Superior temporal gyrus (tissue), 1 donor: ENCODE measurements at regions not wholly inside any gene's neighbourhood (a gene's known extent, or its start where the extent isn't known, plus 50 kb on each side); places are given as distances from the start of the nearest gene placed in this dataset.
"Not testable (repeated sequence)": the region's sequence is repeated elsewhere in the genome, so short reads cannot be mapped to it uniquely, and the experiment has no call there.

Source experiments
- DNase-seq: peaks from one replicate; pipeline ENCODE4 v3.0.0-alpha.2; 2016; ENCODE audit errors: extremely low spot score

DNA sequence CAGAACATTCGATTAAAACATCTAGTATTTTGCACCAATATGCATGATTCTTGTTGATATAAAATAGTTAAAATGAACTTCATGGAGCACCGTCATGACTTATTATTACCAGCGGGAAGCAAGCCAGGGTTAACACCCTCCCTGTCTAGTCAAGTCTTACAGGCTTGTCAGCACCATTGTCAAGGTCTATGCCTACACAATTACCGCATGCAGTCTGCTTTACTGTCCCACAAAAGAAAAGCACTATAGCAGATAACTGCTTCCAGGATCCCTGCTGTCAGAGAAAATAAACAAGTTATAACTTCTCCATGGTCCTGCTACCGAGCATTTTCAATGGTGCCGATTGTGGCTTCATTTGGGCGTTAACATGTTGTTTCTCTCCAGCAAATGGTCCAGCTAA lies 968.0 kb upstream of the FAM98A start:
- DNase-seq = no peak

DNA sequence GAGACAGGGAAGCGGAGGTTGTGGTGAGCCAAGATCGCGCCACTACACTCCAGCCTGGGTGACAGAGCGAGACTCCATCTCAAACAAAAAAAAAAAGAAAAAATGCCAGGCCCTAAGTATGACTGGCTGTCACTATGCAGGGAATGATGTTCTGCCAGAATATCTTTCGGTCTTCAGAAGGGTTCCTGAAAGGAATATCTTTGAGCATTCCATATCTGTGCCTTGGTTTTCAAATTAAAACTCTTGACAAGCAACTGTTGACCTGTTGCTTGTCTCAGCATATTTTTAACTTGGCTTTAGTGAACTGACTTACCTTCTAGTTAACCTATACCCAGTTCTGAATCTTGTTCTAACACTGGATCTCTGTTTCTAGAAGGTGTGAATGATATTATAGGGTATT lies 953.2 kb upstream of the FAM98A start:
- no peak for DNase-seq

DNA sequence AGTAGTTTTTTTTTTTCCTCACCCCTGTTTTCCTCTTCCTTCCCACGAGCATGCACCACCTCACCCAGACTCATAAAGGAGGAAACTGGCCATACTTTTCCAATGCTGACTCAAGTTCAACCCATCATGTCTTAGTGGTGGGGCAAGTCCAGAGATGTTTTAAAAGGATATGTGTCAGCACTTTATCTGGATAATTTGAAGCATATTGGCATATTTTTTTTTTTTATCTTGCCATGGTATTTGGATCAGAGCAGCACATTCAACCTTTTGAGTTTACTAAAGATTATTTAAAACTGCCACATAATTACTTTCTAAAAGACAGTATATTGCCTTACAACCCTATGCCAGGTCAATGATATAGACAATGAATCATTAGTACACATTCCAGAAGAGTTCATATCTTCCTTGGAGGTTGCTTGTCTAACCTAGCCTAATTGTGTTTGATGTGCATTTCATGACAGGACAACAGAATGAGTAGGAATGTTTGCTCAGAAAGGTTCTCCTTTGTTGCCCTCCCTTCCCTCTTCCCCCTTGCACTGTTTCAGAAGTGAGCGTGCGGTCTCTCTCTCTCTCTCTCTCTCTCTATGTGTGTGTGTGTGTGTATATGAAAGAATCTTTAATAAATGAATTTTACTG lies 950.7 kb upstream of the FAM98A start:
- no peak for DNase-seq

DNA sequence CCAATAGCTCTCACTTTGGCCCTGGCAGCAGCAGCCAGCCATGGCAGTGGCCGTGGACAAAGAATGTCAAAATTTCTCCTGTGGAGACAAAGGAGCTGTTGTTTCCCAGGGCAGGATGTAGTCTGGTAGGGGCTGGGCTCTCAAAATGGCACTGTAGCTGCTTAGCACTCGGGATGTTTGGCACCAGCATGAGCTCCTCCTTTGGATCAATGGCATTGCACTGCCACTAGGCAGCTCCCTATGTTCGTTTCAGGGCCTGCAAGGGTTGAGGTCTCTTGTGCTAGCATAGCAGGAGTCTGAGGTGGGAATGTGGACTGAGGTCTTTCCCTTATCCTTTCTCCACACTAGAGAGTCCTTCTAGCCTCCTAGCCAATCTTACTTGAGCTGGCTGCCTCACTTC lies 948.8 kb upstream of the FAM98A start:
- DNase-seq = no peak

DNA sequence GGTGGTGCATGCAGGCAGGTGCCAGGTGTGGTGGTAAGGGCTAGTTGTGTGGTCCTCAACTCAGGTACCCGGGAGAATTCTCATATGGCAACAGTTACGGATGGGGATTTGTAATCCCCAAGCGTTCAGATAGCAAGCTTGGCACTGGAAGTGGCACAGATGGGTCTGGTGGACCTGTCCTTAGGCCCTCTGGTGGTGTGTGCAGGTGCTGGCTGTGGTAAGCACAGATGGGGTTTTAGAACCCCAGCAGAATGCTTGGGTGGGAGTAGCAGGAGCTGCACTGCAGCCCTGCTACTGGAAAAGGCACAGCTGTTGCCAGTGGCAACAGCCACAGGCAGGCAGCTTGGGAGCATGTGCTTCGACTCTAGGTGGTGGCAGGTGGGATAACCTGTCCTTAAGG lies 948.2 kb upstream of the FAM98A start:
- no peak for DNase-seq

DNA sequence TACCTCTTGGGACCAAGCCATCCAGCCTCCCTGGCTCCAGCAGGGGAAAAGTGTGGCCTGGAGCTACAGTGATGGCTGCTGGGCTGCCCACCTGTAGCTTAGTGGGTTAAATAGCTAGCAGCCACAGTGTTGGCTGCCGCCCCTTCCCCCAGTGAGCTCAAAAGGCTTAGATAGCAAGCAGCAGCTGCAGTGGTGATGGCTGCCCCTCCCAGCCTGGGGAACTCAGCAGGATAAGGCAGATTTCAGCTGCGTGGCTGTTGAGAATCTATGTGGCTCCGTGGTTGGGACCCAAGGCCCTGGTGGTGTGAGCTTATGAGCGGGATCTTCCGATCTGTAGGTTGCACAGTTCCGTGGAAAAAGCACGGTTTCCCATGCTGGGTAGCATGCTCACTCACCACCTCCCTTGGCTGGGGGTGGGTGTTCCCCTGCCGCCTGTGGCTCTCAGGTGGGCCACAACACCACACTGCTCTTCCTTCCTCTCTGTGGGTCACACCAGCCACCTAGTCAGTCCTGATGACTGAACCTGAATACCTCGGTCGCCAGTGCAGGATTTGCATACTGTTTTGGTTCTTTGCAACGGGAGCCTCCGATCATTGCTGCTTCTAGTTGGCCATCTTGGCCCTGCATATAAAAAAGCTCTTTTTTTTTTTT lies 946.5 kb upstream of the FAM98A start:
- no peak for DNase-seq

DNA sequence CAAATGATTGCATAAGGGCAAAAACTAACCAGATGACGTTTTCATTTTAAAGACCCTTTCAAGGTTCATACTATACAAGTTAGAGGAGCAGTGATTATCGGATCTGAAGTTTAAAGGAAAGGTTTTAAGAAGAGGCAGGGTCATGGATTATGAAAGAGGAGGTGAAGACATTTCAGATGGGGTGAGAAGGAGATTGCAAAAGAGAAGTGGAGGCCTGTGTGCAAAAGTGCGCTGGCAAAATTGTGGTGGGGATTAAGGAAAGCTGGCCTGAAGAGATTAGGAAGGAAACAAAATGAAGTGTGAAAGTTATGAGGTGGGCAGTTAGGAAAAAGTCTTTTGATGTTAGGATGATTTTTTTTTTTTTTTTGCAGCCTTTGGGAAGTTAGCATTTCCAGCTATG lies 935.7 kb upstream of the FAM98A start:
- DNase-seq = no peak

DNA sequence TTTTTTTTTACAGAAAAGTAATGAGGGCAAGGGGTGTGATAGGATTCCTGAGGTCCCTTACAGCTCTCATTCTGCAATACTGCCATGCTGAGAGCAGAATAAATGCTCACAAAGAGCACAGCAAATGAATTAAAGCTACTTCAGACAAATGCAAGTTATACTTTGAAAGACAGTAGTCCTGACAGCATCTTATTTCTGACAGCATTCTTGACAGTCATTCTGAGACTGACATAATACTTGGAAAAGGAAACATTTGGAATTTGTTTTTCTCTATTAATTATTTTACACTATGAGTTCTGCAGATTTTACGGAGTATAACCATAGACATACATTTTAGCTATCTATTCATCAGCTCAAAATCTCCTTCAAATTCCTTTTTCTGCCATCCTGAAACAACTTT lies 935.2 kb upstream of the FAM98A start:
- no peak for DNase-seq

DNA sequence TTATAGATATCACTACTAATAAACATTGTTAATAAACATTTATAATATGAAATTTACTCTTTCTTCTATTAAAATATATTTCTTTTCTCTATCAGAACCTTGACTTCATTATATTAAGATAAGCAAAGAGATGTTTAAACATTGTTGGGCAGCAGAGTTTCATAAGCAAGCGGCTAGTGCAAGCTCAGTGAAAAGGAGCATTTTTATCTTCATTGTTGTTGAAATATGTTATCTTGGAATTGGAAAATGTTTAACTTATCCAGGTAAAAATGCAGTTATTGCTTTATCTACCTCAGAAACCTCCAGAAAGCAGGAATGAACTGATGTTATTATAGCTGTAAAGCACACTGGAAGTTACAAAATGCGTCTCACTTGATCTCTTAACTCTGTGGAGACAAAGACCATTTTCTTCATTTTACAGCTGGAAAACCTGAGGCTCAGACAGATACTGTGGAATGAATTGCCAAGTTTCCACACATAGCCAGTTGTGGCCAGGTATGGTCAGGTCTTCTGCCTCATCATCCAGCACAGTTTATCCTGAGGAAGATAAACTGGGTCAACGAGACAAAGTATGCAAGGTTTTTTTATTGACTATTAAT lies 934.6 kb upstream of the FAM98A start:
- DNase-seq = no peak

DNA sequence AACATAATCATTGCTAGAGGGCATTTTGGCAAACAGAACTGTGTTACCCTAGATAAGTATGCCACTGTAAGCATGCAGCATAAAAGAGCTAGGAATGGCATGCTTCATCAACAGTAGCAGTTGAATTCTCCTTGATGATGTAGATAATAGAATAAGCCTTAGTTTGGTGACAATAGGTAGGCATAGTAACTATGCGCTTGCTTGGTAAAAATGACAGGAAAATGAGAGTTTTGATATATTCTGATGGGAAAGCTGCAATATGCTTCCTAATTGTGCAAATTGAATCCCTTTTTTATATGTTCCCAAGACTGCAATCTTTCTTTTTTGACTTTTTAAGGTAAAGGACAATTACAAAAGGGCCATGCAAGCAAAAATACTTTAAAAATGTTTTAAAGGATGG lies 930.9 kb upstream of the FAM98A start:
- no peak for DNase-seq

DNA sequence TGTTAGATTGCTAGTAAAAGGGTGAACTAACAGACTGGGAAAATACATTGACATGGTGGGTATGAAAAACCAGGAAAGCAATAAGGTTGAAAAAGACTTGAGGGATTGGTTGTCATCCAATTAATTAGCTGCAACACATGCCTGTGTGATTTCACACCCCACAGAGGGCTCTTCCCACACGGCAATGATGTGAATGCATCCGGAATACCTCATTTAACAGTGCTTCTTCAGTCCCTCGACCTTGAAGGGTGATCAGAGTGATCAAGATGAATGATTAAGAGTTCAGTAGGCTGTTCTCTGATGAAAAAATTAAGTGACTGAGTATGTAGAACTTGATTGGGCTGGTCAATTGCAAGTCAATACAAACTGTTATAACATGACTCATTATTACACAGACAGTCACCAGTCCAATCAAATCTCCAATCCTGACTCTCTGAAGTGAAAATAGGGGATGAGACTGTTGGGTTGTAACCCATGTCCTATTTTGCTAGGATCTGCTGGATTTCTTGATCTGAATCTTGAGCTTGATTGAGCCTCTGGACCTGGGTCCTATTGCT lies 924.9 kb upstream of the FAM98A start:
- DNase-seq = no peak

DNA sequence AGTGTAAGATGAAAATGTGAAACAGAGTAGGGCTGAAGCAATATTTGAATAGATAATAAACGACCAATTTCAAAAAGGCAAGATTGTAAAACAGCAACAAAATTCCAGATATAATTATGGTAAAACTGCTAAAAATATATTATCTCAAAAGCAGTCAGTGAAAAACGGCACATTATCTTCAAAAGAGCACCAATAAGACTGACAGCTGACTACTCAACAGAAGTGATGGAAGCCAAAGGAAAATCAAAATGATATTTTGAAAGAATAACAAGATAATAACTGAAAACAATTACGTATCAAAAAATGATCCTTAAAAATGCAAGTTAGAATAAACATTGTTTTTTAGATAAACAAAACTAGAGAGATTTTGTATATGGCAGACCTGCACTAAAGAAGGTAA lies 920.6 kb upstream of the FAM98A start:
- DNase-seq = no peak

DNA sequence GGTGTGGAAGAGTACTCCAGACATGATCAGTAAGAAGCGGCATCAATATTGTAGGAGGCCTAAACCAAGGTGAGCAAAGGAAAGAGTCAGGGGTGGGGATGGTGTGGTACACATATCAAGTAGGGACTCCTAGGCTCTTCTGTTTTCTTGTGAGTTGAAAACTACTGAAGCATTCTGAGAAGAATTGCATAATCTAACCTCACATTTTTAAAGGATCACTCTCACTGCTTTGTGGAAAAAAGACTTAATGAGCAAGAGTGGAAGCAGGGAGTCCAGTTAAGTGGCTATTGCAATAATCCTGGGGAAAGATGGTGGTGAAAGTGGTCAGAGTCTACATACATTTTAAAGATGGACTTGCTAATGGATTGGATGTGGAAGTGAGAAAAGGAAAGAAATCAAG lies 899.5 kb upstream of the FAM98A start:
- no peak for DNase-seq

DNA sequence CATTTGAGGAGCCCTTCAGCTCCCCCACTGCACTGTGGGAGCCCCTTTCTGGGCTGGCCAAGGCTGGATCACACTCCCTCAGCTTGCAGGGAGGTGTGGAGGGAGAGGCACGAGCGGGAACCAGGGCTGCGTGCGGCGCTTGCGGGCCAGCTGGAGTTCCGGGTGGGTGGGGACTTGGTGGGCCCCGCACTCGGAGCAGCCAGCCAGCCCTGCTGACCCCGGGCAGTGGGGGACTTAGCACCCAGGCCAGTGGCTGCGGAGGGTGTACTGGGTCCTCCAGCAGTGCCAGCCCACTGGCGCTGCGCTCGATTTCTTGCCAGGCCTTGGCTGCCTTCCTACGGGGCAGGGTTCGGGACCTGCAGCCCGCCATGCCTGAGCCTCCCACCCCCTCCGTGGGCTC lies 895.1 kb upstream of the FAM98A start:
- not testable (repeated sequence) for DNase-seq

DNA sequence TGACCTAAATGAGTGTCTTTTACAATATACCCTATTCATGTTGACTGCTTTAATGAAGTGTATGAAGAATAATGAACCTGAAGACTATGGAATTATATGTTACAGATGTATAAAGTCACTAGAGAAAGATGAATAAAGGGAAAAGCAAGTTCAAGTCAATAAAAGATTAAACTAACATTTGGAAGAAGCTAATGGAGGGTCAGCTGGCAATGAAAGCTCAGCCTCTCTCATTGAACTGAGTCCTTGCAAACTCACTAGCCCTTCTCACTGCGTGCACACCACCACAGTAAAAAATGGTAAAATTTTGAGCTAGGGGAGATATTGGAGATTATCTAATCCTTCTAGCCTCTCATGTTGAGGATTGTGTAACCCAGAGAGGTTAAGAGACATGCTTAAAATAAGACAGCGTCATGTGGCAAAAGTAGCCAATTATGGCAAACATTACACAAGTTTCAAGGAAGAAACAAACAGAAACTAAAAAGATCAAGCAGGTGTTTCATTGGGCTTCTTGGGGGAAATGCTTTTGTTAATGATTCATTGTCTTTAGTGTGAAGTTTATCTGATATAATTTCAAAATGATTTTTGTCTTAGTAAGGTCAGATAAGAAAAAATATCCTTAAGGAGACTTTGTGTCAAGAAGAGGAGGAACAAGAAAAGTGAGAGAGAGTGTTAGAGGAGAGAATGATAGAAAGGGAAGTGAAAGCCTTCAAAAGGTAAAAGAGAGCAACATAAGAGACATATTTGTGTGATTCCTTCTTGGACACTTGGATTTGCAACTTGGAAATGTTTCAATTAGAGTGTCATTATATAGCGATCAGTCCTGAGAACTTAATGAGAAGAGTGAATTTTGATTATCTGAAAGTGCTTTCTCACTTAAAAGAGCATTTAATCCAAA lies 893.7 kb upstream of the FAM98A start:
- no peak for DNase-seq

DNA sequence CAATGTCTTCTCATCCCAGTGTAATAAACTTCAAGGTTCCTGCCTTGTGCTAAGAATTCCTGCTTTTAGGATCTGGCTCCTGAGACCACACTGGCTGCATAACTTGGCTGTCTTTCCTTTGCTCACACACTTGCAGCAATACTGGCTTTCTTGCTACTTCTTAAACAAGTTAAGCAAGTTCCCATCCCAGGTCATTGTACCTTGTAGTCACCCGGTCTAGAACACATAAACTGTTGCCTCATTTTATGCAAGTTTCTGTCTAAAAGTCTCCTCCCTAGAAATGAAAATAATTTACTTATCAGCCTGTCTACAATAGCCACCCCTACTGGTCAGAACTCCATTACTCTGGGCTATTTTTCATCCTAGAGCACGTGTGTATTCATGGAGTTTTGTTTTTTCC lies 887.9 kb upstream of the FAM98A start:
- DNase-seq = no peak

DNA sequence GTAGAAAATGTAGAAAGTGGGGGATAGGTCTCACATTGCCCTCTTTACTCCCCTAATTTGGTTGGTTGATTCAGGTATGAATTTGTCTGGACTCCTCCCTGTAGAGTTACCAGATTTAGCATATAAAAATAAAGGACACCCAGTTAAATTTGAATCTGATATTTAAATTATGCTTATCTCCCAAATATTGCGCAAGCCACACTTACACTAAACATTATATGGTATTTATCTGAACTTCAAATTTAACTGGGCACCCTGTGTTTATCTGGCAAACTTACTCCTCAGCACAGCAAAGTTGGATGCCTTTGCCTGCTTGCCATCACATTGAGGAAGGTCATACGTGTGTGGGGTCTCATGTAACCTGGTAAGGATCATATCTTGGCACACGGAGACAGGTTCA lies 882.4 kb upstream of the FAM98A start:
- no peak for DNase-seq

DNA sequence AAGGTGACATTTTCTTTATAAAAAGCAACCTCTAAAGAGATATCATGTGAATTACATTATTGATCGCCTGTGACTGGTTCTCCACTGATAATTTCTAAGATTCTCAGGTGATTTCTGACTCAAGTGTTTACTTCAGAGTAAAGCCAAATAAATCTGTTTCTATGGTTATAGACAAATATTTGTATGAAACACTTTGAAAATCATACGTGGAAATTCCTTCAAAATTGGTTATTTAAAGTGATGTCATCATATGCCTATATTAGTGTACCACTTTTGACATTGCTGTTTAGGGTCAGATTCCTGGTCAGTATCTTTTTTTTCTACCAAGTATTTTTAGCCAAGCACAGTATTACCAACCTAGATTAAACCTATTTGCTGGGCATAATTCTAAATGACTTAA lies 881.3 kb upstream of the FAM98A start:
- no peak for DNase-seq

DNA sequence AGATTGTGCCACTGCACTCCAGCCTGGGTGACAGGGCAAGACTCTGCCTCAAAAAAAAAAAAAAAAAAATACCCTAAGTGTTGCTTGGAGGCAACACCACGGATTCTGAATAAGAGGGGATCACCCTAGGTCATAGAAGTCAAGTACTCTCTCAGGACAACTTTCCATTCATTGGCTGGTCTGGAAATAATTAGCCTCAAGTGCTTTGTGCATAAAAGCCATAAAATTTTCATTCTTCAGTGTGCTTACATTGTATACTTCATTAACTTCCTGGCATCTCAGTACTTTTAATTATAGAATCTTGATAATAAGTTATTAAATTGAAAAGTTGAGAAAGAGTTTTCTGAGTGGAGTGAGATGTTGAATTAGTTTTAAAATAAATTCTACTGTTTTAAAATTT lies 876.1 kb upstream of the FAM98A start:
- DNase-seq = no peak

DNA sequence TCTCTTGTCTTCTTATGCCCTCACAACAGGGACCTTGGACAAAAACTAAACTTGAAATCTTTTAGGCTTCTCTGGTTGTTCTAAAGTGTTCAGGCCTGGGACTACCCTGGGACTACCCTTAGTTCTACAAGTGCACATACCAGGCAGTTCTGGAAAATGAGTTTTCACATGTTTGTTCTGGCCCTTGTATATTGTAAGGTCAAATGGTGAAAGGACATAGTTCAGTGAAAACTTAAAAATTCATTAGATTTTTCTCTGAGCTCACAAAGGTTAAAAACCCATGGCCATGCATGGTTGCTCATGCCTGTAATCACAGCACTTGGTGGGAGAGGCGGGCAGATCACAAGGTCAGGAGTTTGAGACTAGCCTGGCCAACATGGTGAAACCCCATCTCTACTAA lies 875.5 kb upstream of the FAM98A start:
- DNase-seq = no peak

DNA sequence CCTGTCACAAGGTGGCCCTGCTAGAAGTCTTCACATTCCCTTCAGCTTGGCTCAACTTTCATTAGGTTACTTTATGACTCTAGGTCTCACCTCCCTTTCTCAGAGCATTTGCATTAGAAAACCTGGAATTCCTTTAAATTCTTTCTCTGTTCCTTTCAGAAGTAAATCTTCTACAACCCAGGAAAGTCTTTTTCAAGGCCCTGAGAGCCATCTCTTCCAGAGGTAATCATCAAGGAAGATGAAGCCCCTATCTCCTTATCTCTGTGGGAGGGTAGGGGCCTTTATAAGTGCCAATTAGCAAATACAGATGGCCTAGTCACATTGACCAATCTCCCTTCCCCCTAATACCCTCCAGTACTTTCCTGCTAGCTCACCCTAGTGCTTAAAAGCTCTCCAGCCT lies 848.0 kb upstream of the FAM98A start:
- no peak for DNase-seq

DNA sequence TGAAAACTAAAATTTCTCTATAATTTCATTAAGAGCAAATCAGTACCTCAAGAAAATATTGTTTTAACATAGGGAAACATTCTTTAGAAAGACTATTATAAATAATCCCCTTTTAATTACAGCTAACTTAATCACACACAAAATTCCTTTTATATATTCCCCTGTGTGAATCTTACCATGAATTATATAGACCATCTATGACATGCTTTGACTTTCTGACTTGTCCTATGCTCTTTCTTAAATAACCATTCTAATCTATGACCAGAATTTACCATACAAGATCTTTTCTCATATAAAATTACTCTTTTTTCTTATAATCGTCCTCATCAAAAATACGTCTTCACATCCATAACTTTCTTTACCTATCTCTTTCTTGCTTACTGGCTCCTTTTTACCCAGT lies 824.2 kb upstream of the FAM98A start:
- no peak for DNase-seq
